Naive thymus-derived CD4-positive, alpha-beta T cell (primary cell): ENCODE measurements at regions not wholly inside any gene's neighbourhood (a gene's known extent, or its start where the extent isn't known, plus 50 kb on each side); places are given as distances from the start of the nearest gene placed in this dataset.
"Not testable (repeated sequence)": the region's sequence is repeated elsewhere in the genome, so short reads cannot be mapped to it uniquely, and the experiment has no call there.

ENCODE experiments used
- ATAC-seq: fragments of 150-1000 bp; cut with Tn5 transposase; 2 replicates; pipeline ENCODE4 v1.10.0; 2021; ENCODE audit warnings: mild to moderate bottlenecking, moderate library complexity
- CTCF ChIA-PET: fragments of 350-600 bp; sonication (Branson Sonifier 250); formaldehyde crosslinking; loops from one replicate; lab custom pipeline; 2021; ENCODE audit warnings: antibody characterized with exemption; lab: Charles Lee
- POLR2A ChIA-PET: fragments of 350-600 bp; sonication (Branson Sonifier 250); formaldehyde crosslinking; loops from one replicate; lab custom pipeline; 2021; ENCODE audit warnings: antibody characterized with exemption, inconsistent platforms; lab: Charles Lee
- DNase-seq, 9 donors: peaks; one replicate each; pipeline versions ENCODE4 v3.0.0 to v3.0.0-alpha.2; 2020 to 2022; ENCODE audit warnings: mixed read lengths in 1 of 9
- H3K27ac ChIP-seq: one replicate; pipeline ENCODE4 v1.7.0; 2013; ENCODE audit warnings: mild to moderate bottlenecking, low read depth, low read length, moderate library complexity
- H3K27me3 ChIP-seq, 2 donors: one replicate each; pipeline ENCODE4 v1.7.0; 2013; ENCODE audit warnings: low read length in 2 of 2, mild to moderate bottlenecking in 2 of 2, moderate library complexity in 2 of 2; ENCODE audit not compliant: control insufficient read depth in 2 of 2, insufficient read depth in 2 of 2
- H3K36me3 ChIP-seq, 3 experiments: 1 replicate in 2 of 3; 2 replicates in 1 of 3; pipeline ENCODE4 v1.7.0; 2013; ENCODE audit warnings: low read length in 3 of 3, mild to moderate bottlenecking in 3 of 3, moderate library complexity in 1 of 3; ENCODE audit not compliant: insufficient read depth in 3 of 3, control insufficient read depth in 2 of 3
- H3K4me1 ChIP-seq, 2 donors: one replicate each; pipeline ENCODE4 v1.7.0; 2013; ENCODE audit warnings: low read length in 2 of 2, mild to moderate bottlenecking in 2 of 2, moderate library complexity in 1 of 2; ENCODE audit not compliant: control insufficient read depth in 2 of 2, insufficient read depth in 2 of 2
- H3K4me3 ChIP-seq: 2 replicates; pipeline ENCODE4 v1.7.0; 2013; ENCODE audit warnings: mild to moderate bottlenecking, low read length
- H3K9me3 ChIP-seq, 3 experiments: 1 replicate in 2 of 3; 2 replicates in 1 of 3; pipeline ENCODE4 v1.7.0; 2013; ENCODE audit warnings: low read length in 3 of 3; ENCODE audit not compliant: control insufficient read depth in 2 of 3
- H3K27ac Mint-ChIP-seq, 9 donors: one replicate each; pipeline ENCODE4 v1.8.0; 2020 to 2022; ENCODE audit warnings: mixed read lengths in 9 of 9, mild to moderate bottlenecking in 8 of 9, moderate library complexity in 5 of 9, inconsistent platforms in 2 of 9
- H3K27me3 Mint-ChIP-seq, 5 donors: one replicate each; pipeline ENCODE4 v1.8.0; 2021 to 2022; ENCODE audit warnings: mixed read lengths in 5 of 5, mild to moderate bottlenecking in 1 of 5
- H3K36me3 Mint-ChIP-seq, 5 donors: one replicate each; pipeline ENCODE4 v1.8.0; 2020 to 2022; ENCODE audit warnings: mixed read lengths in 5 of 5, mild to moderate bottlenecking in 3 of 5, inconsistent platforms in 1 of 5
- H3K4me1 Mint-ChIP-seq, 7 donors: one replicate each; pipeline ENCODE4 v1.8.0; 2020 to 2022; ENCODE audit warnings: mixed read lengths in 7 of 7, mild to moderate bottlenecking in 3 of 7, inconsistent platforms in 1 of 7
- H3K4me3 Mint-ChIP-seq, 10 donors: one replicate each; pipeline ENCODE4 v1.8.0; 2020 to 2022; ENCODE audit warnings: mild to moderate bottlenecking in 10 of 10, mixed read lengths in 10 of 10, moderate library complexity in 6 of 10, inconsistent platforms in 2 of 10
- H3K9me3 Mint-ChIP-seq, 11 donors: one replicate each; pipeline ENCODE4 v1.8.0; 2020 to 2022; ENCODE audit warnings: mixed read lengths in 11 of 11, mild to moderate bottlenecking in 4 of 11, inconsistent platforms in 1 of 11, moderate library complexity in 1 of 11
- intact Hi-C, 2 donors: fragments of 100-400 bp; cut with micrococcal nuclease; formaldehyde crosslinking; loops; one replicate each; pipeline ENCODE4 v1.15.1; 2023

DNA sequence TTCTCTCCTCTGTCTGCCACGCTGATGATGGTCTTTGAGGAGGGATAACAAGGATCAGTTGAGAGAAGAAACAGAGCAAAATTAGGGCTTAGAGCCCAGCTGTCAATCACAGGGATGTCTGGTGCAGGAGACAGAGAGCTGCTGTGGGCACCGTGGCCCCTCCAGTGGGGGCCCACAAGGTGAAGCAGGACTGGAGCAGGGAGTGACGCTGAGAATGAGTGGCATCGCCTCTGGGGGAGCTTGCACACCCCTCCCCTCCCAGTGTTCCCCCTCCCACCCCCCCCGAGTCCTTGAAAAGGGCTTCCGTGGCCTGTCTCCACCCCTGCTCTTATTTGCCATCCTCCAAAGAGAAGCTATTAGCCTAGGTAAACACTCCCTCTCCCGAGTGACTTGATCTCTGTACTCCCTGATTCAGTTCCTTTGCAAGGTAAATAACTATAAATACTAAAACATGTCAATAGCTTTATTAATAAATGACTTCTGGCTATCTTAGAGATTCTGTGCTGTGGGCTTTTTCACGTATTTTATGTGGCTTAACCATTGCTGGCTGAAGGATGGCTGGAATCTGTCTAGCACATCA is 440.0 kb downstream of the ZNF536 start:
- Histone ChIP-seq H3K36me3 (no peaks in the 10 kb centered on the region), H3K27ac (no peak overlapping the region), H3K4me1 (no peaks in the 10 kb centered on the region), H3K27me3 (no peaks in the 10 kb centered on the region), H3K4me3 (no peak overlapping the region), H3K9me3 (no peaks in the 10 kb centered on the region)
- Mint-ChIP-seq H3K9me3 (peaks cover 0 to 12% (median 5%) of the 10 kb centered on the region in 11 donors), H3K27me3 (peaks cover 0 to 28% (median 16%) of the 10 kb centered on the region in 5 donors), H3K36me3 (peaks cover 0 to 4% (median 0%) of the 10 kb centered on the region in 5 donors), H3K27ac (no peak overlapping the region), H3K4me1 (no peaks in the 10 kb centered on the region), H3K4me3 (no peak overlapping the region)
- ChIA-PET CTCF (no interaction called here), POLR2A (no interaction called here)
- intact Hi-C loops = no loop called here
- DNase-seq (no peak), ATAC-seq (no peak)

GRCh38 chr19:30811397-30812098 is 439.4 kb downstream of the ZNF536 start:
- Mint-ChIP-seq H3K27ac (no peak overlapping the region), H3K27me3 (peaks cover 0 to 31% (median 16%) of the 10 kb centered on the region in 5 donors), H3K4me1 (no peaks in the 10 kb centered on the region), H3K4me3 (no peak overlapping the region), H3K36me3 (peaks cover 0 to 4% (median 0%) of the 10 kb centered on the region in 5 donors), H3K9me3 (peaks cover 0 to 12% (median 5%) of the 10 kb centered on the region in 11 donors)
- no peak for DNase-seq
- ChIA-PET POLR2A (no interaction called here), CTCF (no interaction called here)
- no peaks in the 10 kb centered on the region for H3K36me3 ChIP-seq
- no peak for ATAC-seq
- no peaks in the 10 kb centered on the region for H3K27me3 ChIP-seq
- H3K4me3 ChIP-seq = no peak overlapping the region
- no peak overlapping the region for H3K27ac ChIP-seq
- H3K9me3 ChIP-seq = no peaks in the 10 kb centered on the region
- intact Hi-C loops = no loop called here
- H3K4me1 ChIP-seq = no peaks in the 10 kb centered on the region

- Histone ChIP-seq H3K36me3 (no peaks in the 10 kb centered on the region), H3K4me3 (no peak overlapping the region), H3K9me3 (no peaks in the 10 kb centered on the region), H3K27ac (no peak overlapping the region), H3K4me1 (no peaks in the 10 kb centered on the region), H3K27me3 (no peaks in the 10 kb centered on the region)
- Mint-ChIP-seq H3K4me1 (no peaks in the 10 kb centered on the region), H3K9me3 (peaks cover 0 to 12% (median 5%) of the 10 kb centered on the region in 11 donors), H3K36me3 (peaks cover 0 to 4% (median 0%) of the 10 kb centered on the region in 5 donors), H3K27me3 (peaks cover 0 to 32% (median 16%) of the 10 kb centered on the region in 5 donors), H3K27ac (no peak overlapping the region), H3K4me3 (no peak overlapping the region)
- POLR2A ChIA-PET = no interaction called here
- ATAC-seq (no peak), DNase-seq (no peak)
- intact Hi-C loops = no loop called here
- CTCF ChIA-PET = no interaction called here
Observed at GRCh38 chr19:30810726-30811125, 438.5 kb downstream of the ZNF536 start.

- H3K9me3 Mint-ChIP-seq = peaks cover 0 to 7% (median 3%) of the 10 kb centered on the region in 11 donors
- Histone ChIP-seq H3K4me1 (no peaks in the 10 kb centered on the region), H3K9me3 (no peaks in the 10 kb centered on the region), H3K36me3 (no peaks in the 10 kb centered on the region), H3K4me3 (no peak overlapping the region), H3K27me3 (no peaks in the 10 kb centered on the region), H3K27ac (no peak overlapping the region)
- ChIA-PET POLR2A (no interaction called here), CTCF (no interaction called here)
- intact Hi-C loops = no loop called here
- H3K4me1 Mint-ChIP-seq = no peaks in the 10 kb centered on the region
- ATAC-seq = no peak
- no peaks in the 10 kb centered on the region for H3K36me3 Mint-ChIP-seq
- peaks cover 0 to 32% (median 10%) of the 10 kb centered on the region in 5 donors for H3K27me3 Mint-ChIP-seq
- DNase-seq = no peak
- H3K27ac Mint-ChIP-seq = no peak overlapping the region
- H3K4me3 Mint-ChIP-seq = no peak overlapping the region
Observed at GRCh38 chr19:30807278-30807677, 435.1 kb downstream of the ZNF536 start.

DNA sequence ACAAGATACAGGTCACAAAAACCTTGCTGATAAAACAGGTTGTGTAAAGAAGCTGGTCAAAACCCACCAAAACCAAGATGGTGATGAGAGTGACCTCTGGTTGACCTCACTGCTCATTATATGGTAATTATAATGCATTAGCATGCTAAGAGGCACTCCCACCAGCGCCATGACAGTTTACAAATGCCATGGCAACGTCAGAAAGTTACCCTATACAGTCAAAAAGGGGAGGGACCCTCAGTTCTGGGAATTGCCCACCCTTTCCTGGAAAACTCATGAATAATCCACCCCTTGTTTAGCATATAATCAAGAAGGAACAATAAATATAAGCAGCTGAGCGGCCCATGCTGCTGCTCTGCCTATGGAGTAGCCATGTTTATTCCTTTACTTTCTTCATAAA is 434.1 kb downstream of the ZNF536 start:
- ChIA-PET POLR2A (no interaction called here), CTCF (no interaction called here)
- H3K9me3 Mint-ChIP-seq = peaks cover 0 to 7% (median 3%) of the 10 kb centered on the region in 11 donors
- no peaks in the 10 kb centered on the region for H3K4me1 Mint-ChIP-seq
- no peaks in the 10 kb centered on the region for H3K36me3 Mint-ChIP-seq
- ATAC-seq (no peak), DNase-seq (no peak)
- Histone ChIP-seq H3K9me3 (no peaks in the 10 kb centered on the region), H3K4me1 (no peaks in the 10 kb centered on the region), H3K4me3 (no peak overlapping the region), H3K27me3 (no peaks in the 10 kb centered on the region), H3K27ac (no peak overlapping the region), H3K36me3 (no peaks in the 10 kb centered on the region)
- peaks cover 0 to 38% (median 10%) of the 10 kb centered on the region in 5 donors for H3K27me3 Mint-ChIP-seq
- no peak overlapping the region for H3K4me3 Mint-ChIP-seq
- H3K27ac Mint-ChIP-seq = no peak overlapping the region
- intact Hi-C loops = no loop called here

DNA sequence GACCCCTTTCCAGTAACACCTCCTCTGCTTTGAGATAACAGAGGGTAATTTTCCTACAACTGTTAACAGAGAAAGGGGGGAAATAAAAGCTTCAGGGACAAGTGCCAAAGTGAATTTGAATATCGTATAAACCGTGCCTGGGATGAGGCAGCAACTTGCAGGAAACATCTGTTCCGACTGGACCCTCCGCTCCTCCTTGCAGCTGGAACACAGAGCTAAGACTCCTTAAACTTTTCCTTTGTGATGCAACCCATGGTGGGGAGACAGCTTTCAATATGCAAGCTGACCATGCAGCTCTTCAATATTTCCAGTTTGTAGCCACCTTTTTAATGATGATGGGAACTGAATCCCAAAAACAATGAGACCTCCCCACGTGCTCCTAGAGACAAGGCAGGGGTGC is 432.6 kb downstream of the ZNF536 start:
- Histone ChIP-seq H3K9me3 (no peaks in the 10 kb centered on the region), H3K27ac (no peak overlapping the region), H3K4me3 (no peak overlapping the region), H3K4me1 (no peaks in the 10 kb centered on the region), H3K27me3 (no peaks in the 10 kb centered on the region), H3K36me3 (no peaks in the 10 kb centered on the region)
- H3K9me3 Mint-ChIP-seq = peaks cover 0 to 7% (median 0%) of the 10 kb centered on the region in 11 donors
- H3K27ac Mint-ChIP-seq = no peak overlapping the region
- no peaks in the 10 kb centered on the region for H3K4me1 Mint-ChIP-seq
- intact Hi-C loops = no loop called here
- H3K27me3 Mint-ChIP-seq = peaks cover under 1 to 39% (median 8%) of the 10 kb centered on the region in 5 donors
- H3K4me3 Mint-ChIP-seq = no peak overlapping the region
- ATAC-seq = no peak
- POLR2A ChIA-PET = no interaction called here
- no peak for DNase-seq
- CTCF ChIA-PET = interaction anchor here (1.1 kb wide), 1 partner anchor 17 kb away, joined by 3 read pairs; no protein-coding TSS in a partner anchor
- no peaks in the 10 kb centered on the region for H3K36me3 Mint-ChIP-seq

DNA sequence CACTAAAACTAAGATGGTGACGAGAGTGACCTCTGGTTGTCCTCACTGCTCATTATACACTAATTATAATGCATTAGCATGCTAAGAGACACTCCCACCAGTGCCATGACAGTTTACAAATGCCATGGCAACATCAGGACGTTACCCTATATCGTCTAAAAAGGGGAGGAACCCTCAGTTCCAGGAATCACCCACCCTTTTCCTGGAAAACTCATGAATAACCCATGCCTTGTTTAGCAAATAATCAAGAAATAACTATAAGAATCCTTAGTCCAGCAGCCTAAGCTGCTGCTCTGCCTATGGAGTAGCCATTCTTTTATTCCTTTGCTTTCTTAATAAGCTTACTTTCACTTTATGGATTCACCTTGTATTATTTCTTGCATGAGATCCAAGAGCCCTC is 432.1 kb downstream of the ZNF536 start:
- H3K27me3 ChIP-seq, H3K36me3 ChIP-seq, H3K4me1 Mint-ChIP-seq, ATAC-seq, H3K9me3 Mint-ChIP-seq, H3K4me3 ChIP-seq, CTCF ChIA-PET, H3K9me3 ChIP-seq, H3K36me3 Mint-ChIP-seq, POLR2A ChIA-PET, intact Hi-C loops, H3K27ac Mint-ChIP-seq, H3K4me3 Mint-ChIP-seq, H3K4me1 ChIP-seq, H3K27ac ChIP-seq, DNase-seq: not testable (repeated sequence)
- H3K27me3 Mint-ChIP-seq = peaks cover 2 to 43% (median 12%) of the 10 kb centered on the region in 5 donors
